ENCODE measurements at regions not wholly inside any gene's neighbourhood (a gene's known extent, or its start where the extent isn't known, plus 50 kb on each side); places are given as distances from the start of the nearest gene placed in this dataset.

GRCh38 chr13:106623799-106624460, 56.0 kb upstream of the ARGLU1 start:
- no peak for DNase-seq

DNA sequence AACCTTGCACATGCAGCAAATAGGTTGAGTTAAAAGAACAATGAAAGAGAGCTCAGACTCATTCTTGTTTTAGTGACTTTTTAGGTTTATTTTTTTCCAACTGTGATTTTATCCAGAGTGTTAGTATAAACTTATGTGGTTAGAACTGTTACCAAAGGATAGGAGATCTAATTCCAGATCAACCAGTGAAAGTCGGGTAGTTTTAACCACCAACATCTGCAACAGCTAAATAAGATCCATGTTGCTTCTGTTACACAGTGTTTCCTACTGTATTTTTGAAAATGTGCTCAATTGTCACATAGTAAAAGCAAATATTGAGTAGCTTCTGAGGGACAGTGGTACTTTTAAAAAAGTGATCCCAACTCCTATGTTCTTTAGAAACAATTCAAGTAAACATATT, 53.9 kb upstream of the ARGLU1 start:
- DNase-seq = no peak

- DNase-seq = peak; percentile 66
Observed at GRCh38 chr13:106619688-106620555, 52.0 kb upstream of the ARGLU1 start.
